ENCODE measurements at regions not wholly inside any gene's neighbourhood (a gene's known extent, or its start where the extent isn't known, plus 50 kb on each side); places are given as distances from the start of the nearest gene placed in this dataset.
"Not testable (repeated sequence)": the region's sequence is repeated elsewhere in the genome, so short reads cannot be mapped to it uniquely, and the experiment has no call there.

- DNase-seq: no peak
Measured at GRCh38 chr16:6709736-6710135, 622.9 kb upstream of the RBFOX1 start.

- no peak for DNase-seq
Measured at GRCh38 chr16:6708576-6709215, 623.9 kb upstream of the RBFOX1 start.

GRCh38 chr16:6704306-6704930 is 628.2 kb upstream of the RBFOX1 start:
- no peak for DNase-seq

GRCh38 chr16:6701096-6701495 is 631.5 kb upstream of the RBFOX1 start:
- no peak for DNase-seq

DNA sequence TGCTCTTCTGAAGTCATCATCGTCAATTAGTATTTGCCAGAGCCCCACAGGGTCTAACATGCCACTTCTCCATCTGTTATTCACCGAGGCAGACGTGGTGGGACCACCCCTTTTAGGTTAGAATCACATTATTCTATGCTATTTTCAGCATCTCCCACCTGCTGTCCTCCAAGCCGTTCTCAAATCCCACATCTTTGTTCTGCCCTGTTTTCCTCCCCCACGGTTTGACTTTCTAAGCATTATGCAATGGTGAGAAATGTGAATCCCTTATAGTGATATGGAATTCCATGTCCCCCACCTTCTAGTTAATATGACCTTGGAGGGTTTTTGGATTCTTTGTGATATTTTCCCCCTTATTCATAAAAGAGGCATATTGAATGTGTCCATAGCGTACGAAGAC is 634.1 kb upstream of the RBFOX1 start:
- no peak for DNase-seq

GRCh38 chr16:6695666-6696065 is 637.0 kb upstream of the RBFOX1 start:
- no peak for DNase-seq

DNA sequence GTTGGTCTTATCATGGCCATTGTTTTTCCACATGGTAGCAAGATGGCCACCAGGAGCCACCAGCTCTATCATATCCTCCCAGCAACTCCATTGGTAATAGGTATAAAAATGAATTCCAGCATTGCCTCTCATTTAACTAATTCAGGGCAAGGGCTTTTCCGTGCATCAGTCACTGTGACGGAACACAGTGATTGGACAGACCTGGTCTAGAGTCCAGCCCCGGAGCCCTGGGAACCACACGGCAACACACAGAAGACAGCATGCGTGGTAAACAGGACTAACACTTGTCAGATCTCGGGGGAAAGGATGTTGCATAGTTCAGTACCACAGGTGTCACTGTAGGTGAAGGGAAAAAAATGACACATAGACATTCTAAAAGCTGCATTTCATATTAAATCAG is 638.0 kb upstream of the RBFOX1 start:
- no peak for DNase-seq

- DNase-seq: not testable (repeated sequence)
Measured at GRCh38 chr16:6693418-6693817, 639.2 kb upstream of the RBFOX1 start.

GRCh38 chr16:6692874-6693273 is 639.8 kb upstream of the RBFOX1 start:
- DNase-seq: no peak

GRCh38 chr16:6690741-6691140 is 641.9 kb upstream of the RBFOX1 start:
- DNase-seq: no peak

DNA sequence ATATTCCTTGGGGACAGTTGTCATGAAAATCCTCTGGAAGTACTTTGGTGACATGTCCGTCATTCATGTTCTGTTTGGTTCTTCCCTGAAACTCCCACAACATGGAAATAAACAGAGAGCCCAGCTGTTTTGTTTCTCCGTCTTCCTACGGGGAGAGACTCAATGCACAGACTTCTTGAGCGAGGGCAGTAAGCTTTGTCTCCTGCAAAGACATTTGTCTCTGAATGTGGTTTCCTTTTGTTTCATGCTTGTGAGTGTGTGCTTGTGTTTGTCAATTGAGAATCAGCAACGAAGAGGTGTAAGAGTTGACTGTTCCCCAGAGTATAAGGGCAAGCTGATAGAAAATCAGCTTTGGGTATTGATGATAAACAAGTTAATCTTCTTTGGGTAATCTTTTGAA is 643.0 kb upstream of the RBFOX1 start:
- DNase-seq: no peak

DNA sequence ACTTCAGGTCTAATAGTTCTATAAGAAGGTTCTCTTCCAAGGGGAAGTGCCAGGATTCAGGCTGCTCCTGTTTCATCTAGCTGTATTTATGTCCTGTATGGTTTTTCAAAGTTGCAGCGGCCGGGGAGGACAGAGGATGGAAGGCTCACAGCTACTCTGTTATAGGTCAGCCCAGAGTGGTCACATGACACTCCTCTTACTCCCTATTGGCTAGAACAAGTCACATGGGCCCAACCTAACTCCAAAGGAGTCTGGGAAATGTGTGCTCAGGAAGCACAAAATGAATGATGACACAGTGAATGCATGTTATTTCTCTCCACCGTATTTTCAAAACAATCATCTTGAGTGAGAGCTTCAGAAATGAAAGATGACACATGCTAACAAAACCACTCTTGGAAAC is 645.1 kb upstream of the RBFOX1 start:
- no peak for DNase-seq

GRCh38 chr16:6684076-6684673 is 648.5 kb upstream of the RBFOX1 start:
- no peak for DNase-seq

DNA sequence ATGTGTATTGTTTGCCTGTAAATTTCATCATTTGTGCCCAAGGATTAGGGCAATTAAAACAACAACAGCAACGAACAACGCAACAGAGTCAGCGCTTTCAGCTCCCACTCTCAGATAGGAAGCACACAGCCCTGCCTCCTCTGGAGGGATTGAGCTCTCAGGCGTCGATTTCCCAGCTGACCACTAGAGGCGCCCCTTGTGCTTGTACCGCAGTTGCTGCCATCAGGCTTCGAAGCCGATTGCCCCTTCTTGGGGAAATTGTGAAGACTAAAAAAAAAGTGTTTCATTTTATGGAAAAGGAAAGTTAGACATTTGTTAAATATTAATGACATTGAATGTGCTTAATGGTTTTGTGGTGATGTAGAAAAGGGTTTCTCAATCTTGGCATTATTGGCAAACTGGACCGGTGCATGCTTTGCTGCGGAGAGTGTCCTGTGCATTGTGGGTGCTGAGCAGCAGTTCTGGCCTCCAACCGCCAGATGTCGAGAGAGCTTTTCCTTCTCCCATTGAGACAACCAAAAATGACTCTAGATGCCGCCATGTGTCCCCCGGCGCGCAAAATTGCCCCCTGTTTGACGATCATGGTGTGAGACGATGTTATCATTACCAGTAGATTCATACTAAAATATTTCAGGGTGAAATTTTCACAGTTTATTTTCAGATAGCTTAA is 650.4 kb upstream of the RBFOX1 start:
- no peak for DNase-seq

DNA sequence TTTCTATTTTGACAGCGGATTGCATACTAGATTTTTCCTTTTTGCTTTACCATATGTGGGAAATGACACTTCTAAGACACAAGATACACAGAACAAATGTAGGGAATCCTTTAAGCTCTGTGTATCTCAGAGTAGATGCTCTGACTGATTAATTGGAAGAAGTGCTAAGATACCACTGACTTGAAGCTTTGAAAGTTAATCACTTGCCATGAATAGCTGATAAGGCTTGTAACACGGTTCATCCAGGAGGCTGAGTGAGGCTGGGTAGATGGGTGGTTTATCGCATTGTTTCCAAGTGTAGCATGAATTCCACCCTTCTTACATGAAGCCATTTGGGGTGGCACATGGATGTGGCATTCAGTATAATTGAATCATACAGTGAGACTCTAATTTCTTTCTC is 654.1 kb upstream of the RBFOX1 start:
- DNase-seq: no peak

- no peak for DNase-seq
Measured at GRCh38 chr16:6674071-6674470, 658.6 kb upstream of the RBFOX1 start.

DNA sequence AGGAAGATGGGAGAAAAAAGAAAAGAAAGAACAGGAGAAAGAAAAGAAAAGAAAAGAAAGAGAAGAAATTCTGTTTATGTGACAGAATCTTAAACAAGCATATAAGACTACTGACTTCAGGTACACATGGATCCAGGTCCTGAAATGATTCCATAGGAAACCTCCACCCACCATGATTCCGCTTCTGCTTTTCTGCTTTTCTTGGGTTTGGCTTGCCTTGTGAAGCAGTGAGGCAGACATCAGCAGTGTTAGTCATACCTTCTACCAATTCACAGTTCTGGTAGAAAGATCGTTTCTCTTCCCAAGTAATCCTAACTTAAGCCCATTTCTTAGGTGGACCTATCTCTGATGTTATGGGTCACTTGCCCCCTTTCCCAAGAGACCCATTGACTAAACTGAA is 660.1 kb upstream of the RBFOX1 start:
- no peak for DNase-seq

DNA sequence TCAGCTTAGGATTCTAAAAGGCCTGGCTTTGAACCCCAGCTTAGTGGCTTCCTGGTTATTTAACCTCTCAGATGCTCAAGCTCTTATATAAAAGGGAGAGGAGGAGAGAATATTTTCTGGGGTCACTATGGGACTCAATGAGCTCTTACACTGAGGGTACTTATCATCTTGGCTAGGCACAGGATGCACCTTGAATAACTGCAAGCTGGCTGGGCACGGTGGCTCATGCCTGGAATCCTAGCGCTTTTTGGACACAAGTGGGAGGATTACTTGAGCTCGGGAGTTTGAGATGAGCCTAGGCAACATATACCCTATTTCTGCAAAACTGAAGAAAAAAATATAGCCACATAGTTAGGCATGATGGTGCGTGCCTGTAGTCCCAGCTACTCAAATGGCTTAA is 665.3 kb upstream of the RBFOX1 start:
- DNase-seq: no peak

DNA sequence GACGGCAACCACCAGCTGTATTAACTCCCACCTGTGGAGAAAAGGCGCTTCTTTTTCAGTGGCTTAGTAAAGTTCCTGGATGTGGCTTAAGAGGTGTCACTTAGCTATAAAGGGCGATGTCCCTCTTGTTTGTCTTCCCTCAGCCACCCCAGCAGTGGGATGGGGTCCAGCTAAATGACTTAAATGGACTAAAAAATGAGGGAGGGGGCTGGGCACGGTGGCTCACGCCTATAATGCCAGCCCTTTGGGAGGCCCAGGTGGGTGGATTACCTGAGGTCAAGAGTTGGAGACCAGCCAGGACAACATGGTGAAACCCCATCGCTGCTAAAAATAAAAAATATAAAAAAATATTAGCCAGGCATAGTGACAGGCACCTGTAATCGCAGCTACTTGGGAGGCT is 667.5 kb upstream of the RBFOX1 start:
- DNase-seq: no peak

- no peak for DNase-seq
Measured at GRCh38 chr16:6663668-6664067, 669.0 kb upstream of the RBFOX1 start.

- DNase-seq: no peak
Measured at GRCh38 chr16:6656760-6657159, 675.9 kb upstream of the RBFOX1 start.

DNA sequence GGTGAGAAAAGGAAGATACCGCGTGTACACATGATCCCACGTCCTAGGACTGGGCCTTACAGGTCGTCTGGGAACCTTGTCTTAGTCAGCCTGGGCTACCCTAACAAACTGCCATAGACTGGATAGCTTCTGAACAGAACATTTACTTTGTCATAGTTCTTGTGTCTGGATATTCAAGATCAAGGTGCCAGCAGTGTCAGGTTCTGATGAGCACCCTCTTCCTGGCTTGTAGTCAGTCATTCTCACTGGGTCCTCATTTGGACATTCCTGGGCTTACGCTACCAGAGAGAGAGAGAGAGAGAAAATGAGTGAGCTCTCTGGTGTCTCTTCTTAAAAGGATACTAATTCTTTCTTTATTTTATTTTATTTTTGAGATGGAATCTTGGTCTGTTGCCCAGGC is 685.8 kb upstream of the RBFOX1 start:
- no peak for DNase-seq

DNA sequence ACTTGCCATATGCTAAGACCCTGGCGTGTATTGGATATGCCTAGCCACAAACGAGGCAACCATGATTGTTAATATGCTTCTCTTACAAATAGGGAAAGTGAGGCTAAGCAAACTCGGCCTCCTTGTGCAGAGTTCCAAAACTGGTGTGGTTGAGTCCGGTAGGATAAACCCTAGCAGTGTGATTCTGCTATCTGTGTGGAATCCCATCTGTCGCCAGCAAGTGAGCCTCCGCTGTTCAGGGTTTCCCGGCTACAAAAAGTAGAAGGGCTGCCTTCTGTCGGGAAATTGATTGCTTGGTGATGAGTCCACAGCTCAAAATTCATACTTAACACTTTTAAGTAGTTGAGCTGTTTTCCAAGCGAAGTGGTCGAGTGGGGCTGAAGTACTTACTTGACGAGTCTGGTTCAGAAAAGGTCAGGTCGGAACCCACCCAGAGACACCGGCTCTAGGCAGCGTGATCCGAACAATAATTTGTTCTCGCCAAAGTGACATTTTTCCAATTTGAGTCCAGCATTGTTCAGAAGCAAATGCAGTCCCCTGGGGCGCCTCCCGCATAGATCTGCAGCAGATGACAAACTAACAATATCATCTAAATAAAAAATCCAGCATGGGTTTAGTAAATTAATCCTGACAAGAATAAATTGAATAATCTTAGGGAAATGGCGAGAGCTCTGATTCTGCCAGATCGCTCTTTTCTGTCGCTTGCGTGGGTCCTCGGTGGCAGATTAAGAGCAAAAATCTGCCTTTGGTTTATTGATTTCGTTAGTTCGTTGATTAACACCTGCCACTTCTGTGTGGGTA is 686.7 kb upstream of the RBFOX1 start:
- DNase-seq: no peak
